ENCODE measurements at regions not wholly inside any gene's neighbourhood (a gene's known extent, or its start where the extent isn't known, plus 50 kb on each side); places are given as distances from the start of the nearest gene placed in this dataset.
"Not testable (repeated sequence)": the region's sequence is repeated elsewhere in the genome, so short reads cannot be mapped to it uniquely, and the experiment has no call there.

GRCh38 chr9:31253800-31254762 lies 1130.4 kb upstream of the ACO1 start:
- intact Hi-C loops (cut with DNase I), result no loop called here
- DNase-seq (ENCODE audit: low spot score), result peak; percentile 76

- intact Hi-C loops (cut with DNase I), result no loop called here
- DNase-seq (ENCODE audit: low spot score), result no peak
Measured at GRCh38 chr9:31255211-31255610, 1129.2 kb upstream of the ACO1 start.

GRCh38 chr9:31259824-31260223 lies 1124.6 kb upstream of the ACO1 start:
- intact Hi-C loops (cut with DNase I), result no loop called here
- no peak for DNase-seq (ENCODE audit: low spot score)

DNA sequence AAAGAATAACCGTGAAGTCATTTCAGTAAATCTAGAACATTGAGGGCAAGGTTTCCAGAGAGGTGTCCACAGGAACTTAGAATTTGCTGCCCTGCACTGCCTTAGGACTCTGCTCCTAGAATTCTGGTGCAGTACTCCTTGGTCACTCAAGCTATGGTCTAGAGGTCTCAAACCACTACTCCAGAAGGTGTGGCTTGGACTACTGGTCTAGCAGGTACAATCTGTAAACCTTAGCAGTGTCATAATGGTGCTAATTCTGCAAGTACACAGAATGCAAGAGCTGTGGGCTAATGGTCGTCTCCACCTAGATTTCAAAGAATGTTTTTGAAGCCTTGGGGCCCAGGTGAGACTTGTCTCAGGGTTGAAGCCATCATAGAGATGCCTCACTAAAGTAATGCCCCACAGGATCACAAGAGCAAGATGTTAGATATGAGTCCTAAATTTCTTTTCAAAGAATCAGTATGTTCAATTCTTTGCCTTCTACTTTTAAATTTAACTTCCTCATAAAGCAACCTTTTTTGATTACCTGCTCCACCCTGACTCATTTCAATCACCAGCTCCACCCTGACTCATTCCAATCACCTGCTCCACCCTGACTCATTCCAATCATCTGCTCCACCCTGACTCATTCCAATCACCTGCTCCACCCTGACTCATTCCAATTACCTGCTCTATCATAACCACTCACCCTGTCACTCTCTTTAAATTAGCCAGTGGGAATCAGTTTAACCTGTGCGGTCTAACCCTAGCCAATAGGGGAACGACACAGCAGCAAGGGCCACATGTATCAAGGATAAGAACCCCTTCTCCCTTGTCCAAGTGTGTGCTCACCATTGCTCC lies 1111.8 kb upstream of the ACO1 start:
- DNase-seq (ENCODE audit: low spot score), result no peak
- intact Hi-C loops (cut with DNase I), result no loop called here

DNA sequence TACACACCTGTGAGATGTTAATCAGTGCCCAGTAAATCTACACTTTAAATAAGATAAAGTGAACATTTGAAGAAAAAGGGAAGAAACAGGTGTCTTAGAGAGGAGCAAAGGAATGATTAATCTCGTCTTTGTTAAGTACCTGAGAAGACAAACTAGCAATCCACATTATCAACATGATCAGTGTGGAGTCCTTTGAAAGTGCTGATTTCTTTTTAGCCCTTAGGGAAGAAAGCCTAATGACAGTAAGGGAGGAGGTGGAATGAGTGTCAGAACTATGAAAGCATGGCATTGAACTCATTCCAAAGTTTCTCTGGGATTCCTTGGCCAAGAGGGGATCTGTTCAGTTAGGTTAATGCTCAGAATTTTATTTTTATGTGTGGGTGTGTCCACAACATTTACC lies 1109.0 kb upstream of the ACO1 start:
- intact Hi-C loops (cut with DNase I), result no loop called here
- DNase-seq (ENCODE audit: low spot score), result no peak

DNA sequence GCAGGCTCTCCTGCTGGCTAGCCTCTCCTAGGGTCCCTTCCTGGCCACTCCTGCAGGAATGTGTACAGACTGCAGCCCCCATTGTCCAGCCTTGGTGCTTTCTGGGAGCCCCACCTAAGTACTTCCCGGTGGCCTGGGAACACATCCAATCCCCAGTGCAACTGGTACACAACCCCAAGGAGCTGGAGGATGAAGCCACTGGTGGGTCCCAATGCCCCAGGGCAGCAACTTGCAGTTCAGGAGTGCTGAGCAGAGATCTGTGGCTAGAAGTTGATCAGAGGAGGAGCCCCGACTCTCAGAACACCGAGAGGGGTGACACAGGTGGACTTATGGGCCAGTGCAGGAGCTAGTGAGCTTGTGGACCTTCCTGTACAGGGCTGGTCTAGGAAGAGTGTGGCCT lies 1093.7 kb upstream of the ACO1 start:
- intact Hi-C loops (cut with DNase I), result no loop called here

GRCh38 chr9:31302620-31303418 lies 1081.6 kb upstream of the ACO1 start:
- no peak for DNase-seq (ENCODE audit: low spot score)
- intact Hi-C loops (cut with DNase I), result no loop called here

More for the DNA sequence above, 1093.7 kb upstream of the ACO1 start:
- DNase-seq (ENCODE audit: low spot score), result no peak

- intact Hi-C loops (cut with DNase I), result no loop called here
- DNase-seq (ENCODE audit: low spot score), result no peak
Measured at GRCh38 chr9:31304576-31304975, 1079.9 kb upstream of the ACO1 start.

DNA sequence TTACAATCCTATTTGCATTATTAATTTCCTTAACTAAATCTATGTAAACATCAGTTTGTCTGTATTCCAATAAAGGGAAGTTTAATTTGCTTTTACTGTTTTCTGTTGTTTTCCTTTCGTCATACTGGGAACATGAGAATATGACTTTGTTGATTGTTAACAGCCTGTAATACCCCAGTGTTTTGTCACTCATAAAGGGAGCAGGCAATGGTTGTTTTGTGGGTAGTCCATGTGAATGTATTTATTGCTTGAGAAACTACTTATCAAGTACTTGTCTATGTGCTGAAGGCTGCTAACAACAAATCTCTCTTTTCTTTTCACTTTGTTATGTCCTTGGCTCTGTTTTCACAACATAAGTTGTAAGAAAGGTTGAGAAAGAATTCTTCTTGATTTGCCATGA lies 1070.2 kb upstream of the ACO1 start:
- no peak for DNase-seq (ENCODE audit: low spot score)
- intact Hi-C loops (cut with DNase I), result no loop called here

GRCh38 chr9:31320494-31320893 lies 1063.9 kb upstream of the ACO1 start:
- intact Hi-C loops (cut with DNase I), result no loop called here
- no peak for DNase-seq (ENCODE audit: low spot score)

DNA sequence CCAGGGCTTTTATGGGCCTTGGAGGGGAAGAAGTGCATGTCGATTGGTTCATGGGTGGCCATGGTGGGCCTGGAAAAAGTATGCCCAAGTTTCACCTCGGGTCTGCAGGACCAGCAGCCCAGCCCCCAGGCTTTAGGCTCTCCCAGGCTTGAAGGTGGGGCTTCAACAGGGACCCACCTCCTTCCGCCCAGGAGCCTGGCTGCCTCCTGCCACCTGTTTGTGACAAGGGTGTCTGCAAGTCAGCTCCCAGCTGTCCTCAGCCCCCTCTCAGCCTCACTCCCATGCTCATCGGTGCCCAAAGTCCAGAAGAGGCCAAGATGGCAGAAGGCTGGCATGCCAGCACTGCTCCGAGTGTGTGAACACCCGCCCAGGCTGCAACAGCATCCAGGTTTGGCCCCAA lies 1063.2 kb upstream of the ACO1 start:
- no peak for DNase-seq (ENCODE audit: low spot score)
- intact Hi-C loops (cut with DNase I), result no loop called here

GRCh38 chr9:31321686-31322085 lies 1062.8 kb upstream of the ACO1 start:
- DNase-seq (ENCODE audit: low spot score), result no peak
- intact Hi-C loops (cut with DNase I), result no loop called here

DNA sequence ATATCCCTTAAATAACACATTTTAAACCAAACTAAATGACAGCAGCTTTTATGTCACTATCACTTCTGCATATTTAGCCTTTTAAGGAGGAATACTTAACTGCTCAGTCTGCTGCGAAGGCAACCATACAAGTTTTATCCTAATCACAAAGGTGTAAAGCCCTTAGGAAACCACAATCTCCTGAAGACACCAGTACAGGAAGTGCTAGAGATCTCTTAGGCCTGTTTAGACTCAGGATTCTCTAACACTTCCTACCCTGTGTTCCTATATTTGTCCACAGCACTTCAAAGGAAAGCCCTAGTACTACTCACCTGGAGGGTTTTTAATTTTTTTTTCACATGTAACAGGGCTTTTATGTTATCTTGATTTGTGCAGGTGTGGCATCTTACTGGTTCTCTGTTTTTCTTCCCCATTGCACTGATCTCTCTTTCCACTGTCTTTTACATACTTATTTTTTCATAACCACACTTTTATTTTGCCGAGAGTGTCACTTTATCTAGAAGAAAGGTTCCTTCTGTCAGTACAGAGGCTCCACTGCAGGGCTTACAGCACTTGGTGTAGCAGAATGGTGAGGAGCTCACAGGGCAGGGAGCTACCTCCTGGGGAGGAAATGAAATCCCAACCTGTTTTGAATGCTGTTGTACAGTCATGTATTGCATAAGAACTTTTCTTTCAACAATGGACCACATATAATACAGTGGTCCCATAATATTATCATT lies 1060.6 kb upstream of the ACO1 start:
- intact Hi-C loops (cut with DNase I), result no loop called here
- DNase-seq (ENCODE audit: low spot score), result no peak

- intact Hi-C loops (cut with DNase I), result no loop called here
- no peak for DNase-seq (ENCODE audit: low spot score)
Measured at GRCh38 chr9:31325778-31326177, 1058.7 kb upstream of the ACO1 start.

- DNase-seq (ENCODE audit: low spot score); intact Hi-C loops (cut with DNase I): not testable (repeated sequence)
Measured at GRCh38 chr9:31326883-31327282, 1057.6 kb upstream of the ACO1 start.

DNA sequence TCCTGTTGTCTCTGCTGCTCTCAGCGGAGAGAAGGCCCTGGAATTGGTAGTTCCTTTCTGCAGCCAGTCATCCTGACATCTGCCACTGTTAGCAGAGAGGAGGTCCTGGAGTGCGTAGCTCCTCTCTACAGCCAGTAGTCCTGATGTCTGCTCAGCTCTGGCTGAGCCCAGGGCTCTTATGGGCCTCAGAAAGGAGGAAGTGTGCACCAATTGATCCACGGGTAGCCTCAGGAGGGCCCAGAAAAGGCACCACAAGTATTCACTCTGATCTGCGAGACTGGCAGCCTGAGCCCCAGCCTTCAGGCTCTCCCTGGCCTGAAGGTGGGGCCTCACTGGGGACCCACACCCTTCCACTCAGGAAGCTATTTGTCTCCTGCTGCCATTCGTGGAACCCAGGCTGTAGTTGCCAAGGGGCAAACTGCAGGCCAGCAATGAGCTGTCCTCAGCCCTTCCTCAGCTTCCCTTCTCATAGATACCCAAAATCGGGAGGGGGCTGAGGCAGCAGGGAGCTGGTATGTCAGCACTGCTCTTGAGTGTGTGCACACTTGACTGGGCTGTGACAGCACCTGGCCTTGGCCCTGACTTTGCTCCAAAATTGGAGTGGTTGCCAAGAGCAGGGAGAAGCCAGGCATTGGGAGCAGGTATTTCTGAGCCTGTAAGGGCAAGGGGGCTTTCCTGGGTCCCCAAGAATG lies 1049.5 kb upstream of the ACO1 start:
- intact Hi-C loops (cut with DNase I), result no loop called here
- DNase-seq (ENCODE audit: low spot score), result no peak

DNA sequence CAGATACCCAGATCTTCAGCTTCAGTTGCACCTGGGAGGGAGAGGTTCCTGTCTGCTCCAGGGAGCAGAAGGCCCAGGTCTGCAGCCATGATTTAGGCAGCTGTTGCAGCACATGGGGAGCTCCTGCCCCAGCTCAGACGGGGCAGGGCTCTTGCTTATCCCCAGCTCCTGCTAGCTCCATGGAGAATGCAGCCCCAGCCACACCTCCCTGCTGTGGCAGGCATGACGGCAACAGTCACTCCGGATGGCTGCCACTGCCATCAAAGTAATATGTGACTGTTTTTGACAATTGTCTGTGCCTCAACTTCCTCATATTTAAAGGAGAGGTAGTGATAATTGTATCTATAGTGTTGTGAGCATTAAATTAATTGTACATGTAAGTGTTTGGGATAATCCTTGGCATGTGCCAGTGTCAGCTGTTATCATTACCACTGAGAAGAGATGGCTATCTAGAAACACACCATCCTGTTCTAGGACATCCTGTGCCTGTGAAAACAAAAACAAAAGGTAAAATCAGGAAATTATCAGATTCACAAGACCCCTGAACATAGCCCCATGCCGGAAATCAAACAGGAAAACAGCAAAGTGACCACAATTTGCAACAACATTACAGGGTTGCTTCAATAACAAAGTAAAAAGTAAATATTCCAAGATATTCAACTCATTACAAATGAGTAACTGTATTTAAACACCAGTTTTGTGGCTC lies 1048.8 kb upstream of the ACO1 start:
- no peak for DNase-seq (ENCODE audit: low spot score)
- intact Hi-C loops (cut with DNase I), result no loop called here

DNA sequence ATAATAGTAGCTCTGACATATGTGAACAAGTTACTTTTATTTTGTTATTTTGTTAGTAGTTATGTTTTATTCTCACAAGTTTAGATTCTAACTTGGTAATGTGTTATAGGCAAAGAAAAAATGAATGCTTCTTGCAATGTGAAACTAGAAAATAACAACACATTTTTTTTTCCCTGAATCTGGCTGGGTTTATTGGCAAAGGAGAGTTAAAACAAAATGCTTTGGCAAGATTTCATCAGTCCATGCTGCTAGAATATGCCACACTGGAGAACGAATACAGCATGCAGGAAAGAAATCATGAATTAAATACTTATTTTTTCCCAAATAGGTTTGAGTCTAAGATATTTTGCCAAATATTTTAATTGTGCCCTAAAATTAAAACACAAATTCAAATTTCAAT lies 1048.1 kb upstream of the ACO1 start:
- intact Hi-C loops (cut with DNase I), result no loop called here
- DNase-seq (ENCODE audit: low spot score), result no peak

Measured in posterior vena cava (tissue), 2 donors.